GM12878 (cell line): ENCODE measurements at regions not wholly inside any gene's neighbourhood (a gene's known extent, or its start where the extent isn't known, plus 50 kb on each side); places are given as distances from the start of the nearest gene placed in this dataset.

ENCODE experiments used
- BMI1 ChIP-seq: fragments of 450-650 bp; IDR thresholded peaks from 2 replicates; pipeline ENCODE4 v1.6.1; 2016; ENCODE audit warnings: mild to moderate bottlenecking, moderate library complexity, borderline replicate concordance
- MYC ChIP-seq: IDR thresholded peaks from 2 replicates; pipeline ENCODE4 v1.6.1; 2011; ENCODE audit warnings: mild to moderate bottlenecking, low read length, moderate library complexity, inconsistent platforms; ENCODE audit not compliant: insufficient read depth, insufficient replicate concordance, insufficient read length, severe bottlenecking
- SMC3 ChIP-seq: IDR thresholded peaks from 2 replicates; pipeline ENCODE4 v1.6.1; 2011; ENCODE audit warnings: low read length, improper control_type of control experiment, borderline replicate concordance
- SP1 ChIP-seq: IDR thresholded peaks from one replicate; pipeline ENCODE4 v1.6.1; 2011; ENCODE audit warnings: low read depth, low read length
- TF ChIP-seq, protein P1 (sequence below), 3 experiments: IDR thresholded peaks in 2 of 3; conservative IDR thresholded peaks in 1 of 3; 2 replicates each; pipeline ENCODE4 v1.5.1; 2011; ENCODE audit warnings: low read depth in 3 of 3, low read length in 3 of 3, mild to moderate bottlenecking in 3 of 3, control low read depth in 2 of 3, moderate library complexity in 2 of 3, inconsistent platforms in 1 of 3, mixed read lengths in 1 of 3; ENCODE audit not compliant: control insufficient read depth in 2 of 3, insufficient read depth in 1 of 3; ENCODE audit errors: extremely low read depth in 1 of 3
- TF ChIP-seq, protein P2 (sequence below): fragments of 450-650 bp; IDR thresholded peaks from 2 replicates; pipeline ENCODE4 v1.6.1; 2017; ENCODE audit warnings: mild to moderate bottlenecking, moderate library complexity
- TF ChIP-seq, protein P3 (sequence below): fragments of 450-650 bp; IDR thresholded peaks from 2 replicates; pipeline ENCODE4 v1.6.1; 2016; ENCODE audit warnings: mild to moderate bottlenecking

DNA sequence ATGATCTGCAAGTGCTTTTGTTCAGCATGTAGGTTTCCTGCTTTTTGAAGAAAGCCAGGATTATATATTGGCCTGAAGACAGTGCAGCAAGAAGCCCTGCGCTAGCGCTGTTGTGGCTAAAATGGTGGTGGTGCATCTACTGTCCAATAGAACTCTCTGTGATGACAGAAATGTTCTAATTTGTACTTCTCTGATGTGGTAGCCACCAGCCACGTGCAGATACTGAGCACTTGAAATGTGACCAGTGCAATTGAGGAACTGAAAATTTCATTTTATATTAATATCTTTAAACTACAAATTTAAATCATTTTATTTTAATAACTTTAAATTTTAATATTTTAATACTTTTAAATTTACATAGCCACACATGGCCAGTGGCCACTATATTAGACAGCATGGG lies 73.0 kb upstream of the PAX6 start:
- TF ChIP-seq, protein P1, sequence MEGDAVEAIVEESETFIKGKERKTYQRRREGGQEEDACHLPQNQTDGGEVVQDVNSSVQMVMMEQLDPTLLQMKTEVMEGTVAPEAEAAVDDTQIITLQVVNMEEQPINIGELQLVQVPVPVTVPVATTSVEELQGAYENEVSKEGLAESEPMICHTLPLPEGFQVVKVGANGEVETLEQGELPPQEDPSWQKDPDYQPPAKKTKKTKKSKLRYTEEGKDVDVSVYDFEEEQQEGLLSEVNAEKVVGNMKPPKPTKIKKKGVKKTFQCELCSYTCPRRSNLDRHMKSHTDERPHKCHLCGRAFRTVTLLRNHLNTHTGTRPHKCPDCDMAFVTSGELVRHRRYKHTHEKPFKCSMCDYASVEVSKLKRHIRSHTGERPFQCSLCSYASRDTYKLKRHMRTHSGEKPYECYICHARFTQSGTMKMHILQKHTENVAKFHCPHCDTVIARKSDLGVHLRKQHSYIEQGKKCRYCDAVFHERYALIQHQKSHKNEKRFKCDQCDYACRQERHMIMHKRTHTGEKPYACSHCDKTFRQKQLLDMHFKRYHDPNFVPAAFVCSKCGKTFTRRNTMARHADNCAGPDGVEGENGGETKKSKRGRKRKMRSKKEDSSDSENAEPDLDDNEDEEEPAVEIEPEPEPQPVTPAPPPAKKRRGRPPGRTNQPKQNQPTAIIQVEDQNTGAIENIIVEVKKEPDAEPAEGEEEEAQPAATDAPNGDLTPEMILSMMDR (IDR thresholded peaks at IDR 0.05 in 2 of 3, conservative IDR thresholded peaks at IDR 0.05 in 1 of 3; ENCODE audit: control insufficient read depth in 2 of 3, extremely low read depth in 1 of 3, insufficient read depth in 1 of 3, low read depth in 3 of 3, low read length in 3 of 3) = no peak
- TF ChIP-seq MYC (no peak), SMC3 (no peak), BMI1 (no peak), SP1 (no peak)
- TF ChIP-seq, protein P2, sequence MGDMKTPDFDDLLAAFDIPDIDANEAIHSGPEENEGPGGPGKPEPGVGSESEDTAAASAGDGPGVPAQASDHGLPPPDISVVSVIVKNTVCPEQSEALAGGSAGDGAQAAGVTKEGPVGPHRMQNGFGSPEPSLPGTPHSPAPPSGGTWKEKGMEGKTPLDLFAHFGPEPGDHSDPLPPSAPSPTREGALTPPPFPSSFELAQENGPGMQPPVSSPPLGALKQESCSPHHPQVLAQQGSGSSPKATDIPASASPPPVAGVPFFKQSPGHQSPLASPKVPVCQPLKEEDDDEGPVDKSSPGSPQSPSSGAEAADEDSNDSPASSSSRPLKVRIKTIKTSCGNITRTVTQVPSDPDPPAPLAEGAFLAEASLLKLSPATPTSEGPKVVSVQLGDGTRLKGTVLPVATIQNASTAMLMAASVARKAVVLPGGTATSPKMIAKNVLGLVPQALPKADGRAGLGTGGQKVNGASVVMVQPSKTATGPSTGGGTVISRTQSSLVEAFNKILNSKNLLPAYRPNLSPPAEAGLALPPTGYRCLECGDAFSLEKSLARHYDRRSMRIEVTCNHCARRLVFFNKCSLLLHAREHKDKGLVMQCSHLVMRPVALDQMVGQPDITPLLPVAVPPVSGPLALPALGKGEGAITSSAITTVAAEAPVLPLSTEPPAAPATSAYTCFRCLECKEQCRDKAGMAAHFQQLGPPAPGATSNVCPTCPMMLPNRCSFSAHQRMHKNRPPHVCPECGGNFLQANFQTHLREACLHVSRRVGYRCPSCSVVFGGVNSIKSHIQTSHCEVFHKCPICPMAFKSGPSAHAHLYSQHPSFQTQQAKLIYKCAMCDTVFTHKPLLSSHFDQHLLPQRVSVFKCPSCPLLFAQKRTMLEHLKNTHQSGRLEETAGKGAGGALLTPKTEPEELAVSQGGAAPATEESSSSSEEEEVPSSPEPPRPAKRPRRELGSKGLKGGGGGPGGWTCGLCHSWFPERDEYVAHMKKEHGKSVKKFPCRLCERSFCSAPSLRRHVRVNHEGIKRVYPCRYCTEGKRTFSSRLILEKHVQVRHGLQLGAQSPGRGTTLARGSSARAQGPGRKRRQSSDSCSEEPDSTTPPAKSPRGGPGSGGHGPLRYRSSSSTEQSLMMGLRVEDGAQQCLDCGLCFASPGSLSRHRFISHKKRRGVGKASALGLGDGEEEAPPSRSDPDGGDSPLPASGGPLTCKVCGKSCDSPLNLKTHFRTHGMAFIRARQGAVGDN = no peak
- TF ChIP-seq, protein P3, sequence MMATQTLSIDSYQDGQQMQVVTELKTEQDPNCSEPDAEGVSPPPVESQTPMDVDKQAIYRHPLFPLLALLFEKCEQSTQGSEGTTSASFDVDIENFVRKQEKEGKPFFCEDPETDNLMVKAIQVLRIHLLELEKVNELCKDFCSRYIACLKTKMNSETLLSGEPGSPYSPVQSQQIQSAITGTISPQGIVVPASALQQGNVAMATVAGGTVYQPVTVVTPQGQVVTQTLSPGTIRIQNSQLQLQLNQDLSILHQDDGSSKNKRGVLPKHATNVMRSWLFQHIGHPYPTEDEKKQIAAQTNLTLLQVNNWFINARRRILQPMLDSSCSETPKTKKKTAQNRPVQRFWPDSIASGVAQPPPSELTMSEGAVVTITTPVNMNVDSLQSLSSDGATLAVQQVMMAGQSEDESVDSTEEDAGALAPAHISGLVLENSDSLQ = no peak
